LoVo (cell line): ENCODE measurements at regions not wholly inside any gene's neighbourhood (a gene's known extent, or its start where the extent isn't known, plus 50 kb on each side); places are given as distances from the start of the nearest gene placed in this dataset.

ENCODE experiments used
- DNase-seq: peaks from one replicate; pipeline ENCODE4 v3.0.0-alpha.2; 2016; ENCODE audit warnings: low spot score

- no peak for DNase-seq
These were observed 57.4 kb downstream of the PRR20E start for GRCh38 chr13:57224414-57224813.

GRCh38 chr13:57250472-57250871 lies 83.5 kb downstream of the PRR20E start:
- DNase-seq, result no peak

- no peak for DNase-seq
These were observed 86.6 kb downstream of the PRR20E start for GRCh38 chr13:57253551-57253950.

GRCh38 chr13:57264965-57265364 lies 98.0 kb downstream of the PRR20E start:
- no peak for DNase-seq

- no peak for DNase-seq
These were observed 103.5 kb downstream of the PRR20E start for GRCh38 chr13:57270493-57270892.

GRCh38 chr13:57286511-57287098 lies 119.6 kb downstream of the PRR20E start:
- no peak for DNase-seq

GRCh38 chr13:57302604-57303003 lies 135.6 kb downstream of the PRR20E start:
- no peak for DNase-seq

GRCh38 chr13:57311009-57311586 lies 144.1 kb downstream of the PRR20E start:
- DNase-seq, result no peak

GRCh38 chr13:57314897-57315520 lies 148.0 kb downstream of the PRR20E start:
- DNase-seq, result no peak

GRCh38 chr13:57326532-57326931 lies 159.5 kb downstream of the PRR20E start:
- no peak for DNase-seq

- DNase-seq, result no peak
These were observed 173.9 kb downstream of the PRR20E start for GRCh38 chr13:57340878-57341277.

GRCh38 chr13:57345526-57345925 lies 178.5 kb downstream of the PRR20E start:
- no peak for DNase-seq

GRCh38 chr13:57346786-57347185 lies 179.8 kb downstream of the PRR20E start:
- DNase-seq, result no peak

- no peak for DNase-seq
These were observed 185.1 kb downstream of the PRR20E start for GRCh38 chr13:57352114-57352513.

- DNase-seq, result no peak
These were observed 186.8 kb downstream of the PRR20E start for GRCh38 chr13:57353831-57354230.

- DNase-seq, result no peak
These were observed 208.9 kb downstream of the PRR20E start for GRCh38 chr13:57375876-57376275.

GRCh38 chr13:57408312-57408711 lies 223.2 kb upstream of the PCDH17 start:
- DNase-seq, result no peak

GRCh38 chr13:57409121-57409520 lies 222.4 kb upstream of the PCDH17 start:
- DNase-seq, result no peak

GRCh38 chr13:57409656-57410055 lies 221.9 kb upstream of the PCDH17 start:
- no peak for DNase-seq

- DNase-seq, result no peak
These were observed 213.4 kb upstream of the PCDH17 start for GRCh38 chr13:57418067-57418677.

- DNase-seq, result no peak
These were observed 207.2 kb upstream of the PCDH17 start for GRCh38 chr13:57424379-57424778.

GRCh38 chr13:57425531-57425930 lies 206.0 kb upstream of the PCDH17 start:
- no peak for DNase-seq

GRCh38 chr13:57437587-57437986 lies 194.0 kb upstream of the PCDH17 start:
- no peak for DNase-seq
